Neural cell (in vitro differentiated cells): ENCODE measurements at regions not wholly inside any gene's neighbourhood (a gene's known extent, or its start where the extent isn't known, plus 50 kb on each side); places are given as distances from the start of the nearest gene placed in this dataset.

Experiments
- POLR2AphosphoS5 ChIP-seq: IDR thresholded peaks from 2 replicates; pipeline ENCODE4 v1.6.1; 2012
- TF ChIP-seq, protein P1 (sequence below): fragments of 450-650 bp; IDR thresholded peaks from 2 replicates; pipeline ENCODE4 v1.5.1; 2014; ENCODE audit warnings: antibody characterized with exemption, mild to moderate bottlenecking, moderate library complexity; ENCODE audit not compliant: poor library complexity, severe bottlenecking

DNA sequence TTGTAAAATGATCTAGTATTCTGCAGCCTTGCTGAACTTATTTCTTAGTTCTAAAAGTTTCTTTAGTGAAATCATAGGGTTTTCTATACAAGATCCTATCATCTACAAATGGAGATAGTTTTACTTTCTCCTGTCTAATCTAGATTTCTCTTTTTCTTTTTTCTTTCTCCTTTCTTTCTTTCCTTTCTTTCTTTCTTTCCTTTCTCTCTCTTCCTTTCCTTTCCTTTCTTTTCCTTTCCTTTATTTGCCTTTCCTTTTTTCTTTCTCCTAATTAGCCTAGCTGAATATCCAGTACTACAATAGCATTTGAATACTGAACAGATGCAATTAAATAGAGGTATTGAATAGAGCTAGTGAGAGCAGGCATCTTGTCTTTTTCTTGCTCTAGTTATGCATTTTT, 186.6 kb upstream of the SPAG17 start:
- TF ChIP-seq, protein P1, sequence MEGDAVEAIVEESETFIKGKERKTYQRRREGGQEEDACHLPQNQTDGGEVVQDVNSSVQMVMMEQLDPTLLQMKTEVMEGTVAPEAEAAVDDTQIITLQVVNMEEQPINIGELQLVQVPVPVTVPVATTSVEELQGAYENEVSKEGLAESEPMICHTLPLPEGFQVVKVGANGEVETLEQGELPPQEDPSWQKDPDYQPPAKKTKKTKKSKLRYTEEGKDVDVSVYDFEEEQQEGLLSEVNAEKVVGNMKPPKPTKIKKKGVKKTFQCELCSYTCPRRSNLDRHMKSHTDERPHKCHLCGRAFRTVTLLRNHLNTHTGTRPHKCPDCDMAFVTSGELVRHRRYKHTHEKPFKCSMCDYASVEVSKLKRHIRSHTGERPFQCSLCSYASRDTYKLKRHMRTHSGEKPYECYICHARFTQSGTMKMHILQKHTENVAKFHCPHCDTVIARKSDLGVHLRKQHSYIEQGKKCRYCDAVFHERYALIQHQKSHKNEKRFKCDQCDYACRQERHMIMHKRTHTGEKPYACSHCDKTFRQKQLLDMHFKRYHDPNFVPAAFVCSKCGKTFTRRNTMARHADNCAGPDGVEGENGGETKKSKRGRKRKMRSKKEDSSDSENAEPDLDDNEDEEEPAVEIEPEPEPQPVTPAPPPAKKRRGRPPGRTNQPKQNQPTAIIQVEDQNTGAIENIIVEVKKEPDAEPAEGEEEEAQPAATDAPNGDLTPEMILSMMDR: no peak
- no peak for TF ChIP-seq POLR2AphosphoS5
